Stimulated activated CD4-positive, alpha-beta T cell treated with anti-CD3 and anti-CD28 coated beads, Interleukin-2, amount 100 ng/mL, for 4 hours (primary cell): ENCODE measurements at regions not wholly inside any gene's neighbourhood (a gene's known extent, or its start where the extent isn't known, plus 50 kb on each side); places are given as distances from the start of the nearest gene placed in this dataset.
"Not testable (repeated sequence)": the region's sequence is repeated elsewhere in the genome, so short reads cannot be mapped to it uniquely, and the experiment has no call there.

Experiments
- DNase-seq: peaks from one replicate; pipeline ENCODE4 v3.0.0-alpha.2; 2020; ENCODE audit warnings: low read depth

DNA sequence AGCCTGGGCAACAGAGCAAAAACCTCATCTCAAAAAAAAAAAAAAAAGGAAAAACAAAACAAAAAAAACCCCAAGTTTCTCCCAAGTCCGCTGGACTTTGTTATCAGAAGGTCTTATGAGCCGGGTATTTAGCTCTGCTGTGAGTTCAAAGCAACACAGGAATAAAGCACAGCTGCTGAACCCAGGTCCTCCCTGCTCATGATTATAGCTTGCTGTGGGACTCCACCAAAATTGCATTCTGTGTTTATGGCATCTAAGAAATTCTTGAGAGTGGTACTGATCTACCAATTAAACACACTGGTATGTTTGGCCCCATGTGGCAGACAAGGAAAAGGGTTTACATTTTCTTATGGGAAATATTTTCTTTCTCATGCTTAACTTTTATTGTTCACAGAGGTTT is 93.6 kb upstream of the NEDD9 start:
- no peak for DNase-seq

- DNase-seq, result peak; percentile 49
These were observed 92.1 kb upstream of the NEDD9 start for GRCh38 chr6:11324453-11325015.

GRCh38 chr6:11323666-11324452 is 91.4 kb upstream of the NEDD9 start:
- DNase-seq, result no peak

DNA sequence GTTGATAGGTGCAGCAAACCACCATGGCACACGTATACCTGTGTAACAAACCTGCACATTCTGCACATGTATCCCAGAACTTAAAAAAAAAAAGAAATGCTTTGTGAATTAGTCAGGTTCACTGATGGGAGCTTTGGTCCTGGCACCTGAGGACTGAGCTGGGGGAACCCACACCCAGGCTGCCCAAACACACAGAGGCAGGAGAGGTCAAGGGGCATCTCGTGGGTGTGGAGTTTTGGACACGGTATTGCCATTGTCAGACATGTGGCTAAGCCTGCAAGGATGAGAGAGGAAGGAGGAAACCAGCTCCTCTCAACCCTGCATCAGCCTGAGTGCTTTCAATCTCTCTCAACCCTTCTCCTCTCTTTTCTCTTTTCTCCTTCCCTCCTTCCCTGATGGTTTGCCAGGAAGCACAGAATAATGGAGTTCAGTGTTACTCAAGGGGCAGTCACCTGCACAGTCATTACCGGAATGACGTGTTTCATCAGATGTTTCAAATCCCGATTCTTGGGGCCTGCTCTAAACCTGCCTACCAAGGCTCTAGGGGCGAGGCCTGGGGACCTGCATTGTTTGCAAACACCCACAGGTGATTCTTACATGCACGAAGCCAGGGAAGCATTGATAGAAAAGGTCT is 89.9 kb upstream of the NEDD9 start:
- no peak for DNase-seq

GRCh38 chr6:11320914-11321597 is 88.6 kb upstream of the NEDD9 start:
- DNase-seq, result no peak

- no peak for DNase-seq
These were observed 86.7 kb upstream of the NEDD9 start for GRCh38 chr6:11318835-11319813.

GRCh38 chr6:11317885-11318771 is 85.7 kb upstream of the NEDD9 start:
- peak; percentile 81 for DNase-seq

DNA sequence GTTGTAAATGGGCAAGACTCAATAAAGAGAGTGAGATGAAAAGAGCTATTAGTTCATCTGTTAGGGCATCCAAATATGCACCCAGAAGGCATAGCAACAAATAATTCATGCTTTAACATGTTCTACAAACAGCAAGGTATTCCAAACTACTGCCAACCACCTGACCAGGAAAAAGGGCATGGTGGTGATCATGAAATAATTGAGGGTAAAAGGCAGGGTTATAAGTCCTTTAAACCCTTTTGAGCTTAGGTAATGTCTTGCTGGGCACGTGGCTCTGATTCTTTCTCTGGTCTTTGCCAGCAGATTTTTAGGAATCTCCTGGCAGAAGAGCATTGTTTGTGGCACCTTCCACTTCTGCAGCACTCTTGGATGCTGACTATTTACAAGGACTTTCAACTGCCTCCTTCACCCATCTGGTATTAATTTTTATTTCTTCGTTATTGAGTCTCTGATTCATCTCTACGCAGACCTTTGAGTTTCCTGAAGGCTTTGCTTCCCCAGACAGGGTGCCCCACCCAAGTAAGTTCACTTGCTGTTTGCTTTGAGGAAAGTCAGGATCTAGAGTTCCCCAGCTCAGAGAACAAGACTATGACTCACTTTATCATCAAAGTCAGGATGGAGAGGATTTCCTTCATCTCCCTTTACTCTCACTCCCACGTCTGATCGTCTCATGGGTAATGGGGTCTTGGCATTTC is 83.4 kb upstream of the NEDD9 start:
- no peak for DNase-seq

DNA sequence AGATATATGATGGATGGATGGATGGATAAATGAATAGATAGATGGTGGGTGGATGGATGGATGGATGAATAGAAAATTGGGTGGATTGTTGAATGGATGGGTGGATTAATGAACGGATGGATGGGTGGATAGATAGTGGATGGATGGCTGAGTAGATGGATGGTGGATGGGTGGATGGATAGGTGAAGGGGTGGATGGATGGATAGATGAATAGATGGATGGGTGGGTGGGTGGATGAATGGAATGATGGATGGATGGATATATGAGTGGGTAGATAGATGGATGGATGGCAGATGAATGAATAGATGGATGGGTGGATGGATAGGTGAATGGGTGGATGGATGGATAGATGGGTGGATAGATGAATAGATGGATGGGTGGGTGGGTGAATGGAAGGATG is 80.7 kb upstream of the NEDD9 start:
- no peak for DNase-seq

DNA sequence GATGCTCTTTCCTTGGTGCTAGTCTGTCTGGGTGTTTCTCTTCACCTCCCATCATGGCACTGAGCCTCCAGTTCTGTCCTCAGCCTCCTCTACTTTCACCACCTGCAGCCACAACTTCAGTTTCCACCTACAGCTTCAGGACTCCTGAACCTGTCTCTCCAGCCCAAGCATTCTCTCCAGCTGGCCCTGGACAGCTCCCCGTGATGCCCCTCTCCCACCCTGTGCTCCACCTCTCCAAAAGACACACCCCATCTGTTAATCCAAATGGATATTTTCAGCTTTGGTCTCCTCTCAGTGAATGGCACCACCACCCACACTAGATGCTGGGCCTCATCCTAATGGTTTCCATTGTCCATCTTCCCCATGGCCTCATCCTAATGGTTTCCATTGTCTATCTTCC is 79.5 kb upstream of the NEDD9 start:
- DNase-seq, result no peak

- no peak for DNase-seq
These were observed 77.6 kb upstream of the NEDD9 start for GRCh38 chr6:11309947-11310665.

GRCh38 chr6:11307226-11307625 is 74.8 kb upstream of the NEDD9 start:
- DNase-seq, result no peak

DNA sequence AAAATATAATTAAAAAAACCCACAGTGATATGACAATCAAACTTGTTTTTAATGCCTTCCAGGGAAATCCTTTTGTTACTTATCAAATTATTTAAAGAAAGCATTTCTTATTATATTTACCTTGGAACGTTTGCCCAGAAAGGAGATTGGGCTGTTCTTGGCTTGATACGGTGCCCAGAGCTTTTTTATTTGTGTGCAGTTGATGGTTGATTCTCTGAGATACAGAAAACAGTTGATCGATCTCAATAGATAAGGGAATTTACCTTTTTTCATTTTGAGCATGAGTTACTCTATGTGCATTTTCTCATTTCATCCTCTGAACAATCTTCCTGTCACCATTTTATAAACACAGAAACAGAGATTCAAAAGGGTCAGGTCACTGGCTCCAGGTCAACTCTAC is 72.5 kb upstream of the NEDD9 start:
- DNase-seq, result no peak

DNA sequence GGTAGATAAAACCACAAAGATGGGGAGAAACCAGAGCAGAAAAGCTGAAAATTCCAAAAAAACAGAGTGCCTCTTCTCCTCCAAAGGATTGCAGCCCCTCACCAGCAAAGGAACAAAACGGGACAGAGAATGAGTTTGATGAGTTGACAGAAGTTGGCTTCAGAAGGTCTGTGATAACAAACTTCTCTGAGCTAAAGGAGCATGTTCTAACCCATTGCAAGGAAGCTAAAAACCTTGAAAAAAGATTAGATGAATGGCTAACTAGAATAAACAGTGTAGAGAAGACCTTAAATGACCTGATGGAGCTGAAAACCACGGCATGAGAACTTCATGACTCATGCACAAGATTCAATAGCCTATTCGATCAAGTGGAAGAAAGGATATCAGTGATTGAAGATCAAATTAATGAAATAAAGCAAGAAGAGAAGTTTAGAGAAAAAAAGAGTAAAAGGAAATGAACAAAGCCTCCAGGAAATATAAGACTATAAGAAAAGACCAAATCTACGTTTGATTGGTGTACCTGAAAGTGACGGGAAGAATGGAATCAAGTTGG is 67.5 kb upstream of the NEDD9 start:
- not testable (repeated sequence) for DNase-seq

DNA sequence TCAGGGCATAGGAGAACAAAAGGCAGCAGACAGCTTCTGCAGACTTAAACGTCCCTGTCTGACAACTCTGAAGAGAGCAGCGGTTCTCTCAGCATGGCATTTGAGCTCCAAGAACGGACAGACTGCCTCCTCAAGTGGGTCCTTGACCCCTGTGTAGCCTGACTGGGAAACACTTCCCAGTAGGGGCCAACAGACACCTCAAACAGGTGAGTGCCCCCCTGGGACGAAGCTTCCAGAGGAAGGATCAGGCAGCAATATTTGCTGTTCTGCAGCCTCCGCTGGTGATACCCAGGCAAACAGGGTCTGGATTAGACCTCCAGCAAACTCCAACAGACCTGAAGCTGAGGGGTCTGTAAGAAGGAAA is 66.9 kb upstream of the NEDD9 start:
- not testable (repeated sequence) for DNase-seq

DNA sequence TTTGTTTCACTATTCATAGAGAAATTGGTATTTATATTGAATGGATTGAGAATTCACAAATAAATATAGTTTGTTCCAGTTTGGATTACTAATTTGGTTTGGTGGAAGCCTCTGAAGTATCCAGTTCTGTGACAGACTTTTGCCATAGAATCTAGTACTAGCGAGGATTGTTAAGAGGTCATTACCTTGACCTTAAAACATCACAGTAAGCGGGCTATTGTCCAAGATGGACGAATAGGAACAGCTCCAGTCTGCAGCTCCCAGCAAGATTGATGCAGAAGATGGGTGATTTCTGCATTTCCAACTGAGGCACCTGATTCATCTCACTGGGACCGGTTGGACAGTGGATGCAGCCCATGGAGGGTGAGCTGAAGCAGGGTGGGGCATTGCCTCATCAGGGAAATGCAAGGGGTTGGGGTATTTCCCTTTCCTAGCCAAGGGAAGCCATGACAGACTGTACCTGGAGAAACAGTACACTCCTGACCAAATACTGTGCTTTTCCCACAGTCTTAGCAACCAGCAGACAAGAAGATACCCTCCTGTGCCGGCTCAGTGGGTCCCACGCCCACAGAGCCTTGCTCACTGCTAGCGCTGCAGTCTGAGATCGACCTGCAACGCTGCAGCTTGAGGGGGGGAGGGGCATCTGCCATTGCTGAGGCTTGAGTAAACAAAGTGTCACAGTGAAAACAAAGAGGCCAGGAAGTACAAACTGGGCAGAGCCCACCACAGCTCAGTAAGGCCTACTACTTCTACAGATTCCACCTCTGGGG is 66.4 kb upstream of the NEDD9 start:
- DNase-seq, result no peak

- no peak for DNase-seq
These were observed 64.9 kb upstream of the NEDD9 start for GRCh38 chr6:11297376-11297729.
